Peyer's patch (tissue), 4 donors: ENCODE measurements at regions not wholly inside any gene's neighbourhood (a gene's known extent, or its start where the extent isn't known, plus 50 kb on each side); places are given as distances from the start of the nearest gene placed in this dataset.

ENCODE experiments used
- DNase-seq, 3 donors: peaks; one replicate each; pipeline ENCODE4 v3.0.0-alpha.2; 2017 to 2019
- H3K27ac ChIP-seq, 4 donors: fragments of 200-600 bp; sonication (generic); one replicate each; pipeline ENCODE4 v1.5.1; 2016 to 2019
- H3K27me3 ChIP-seq, 2 donors: fragments of 200-600 bp; sonication (generic); one replicate each; pipeline ENCODE4 v1.5.1; 2019
- H3K36me3 ChIP-seq, 3 donors: fragments of 200-600 bp; sonication (generic); one replicate each; pipeline ENCODE4 v1.5.1; 2016 to 2019
- H3K4me1 ChIP-seq, 4 donors: fragments of 200-600 bp; sonication (generic); one replicate each; pipeline ENCODE4 v1.5.1; 2016 to 2019
- H3K4me3 ChIP-seq, 4 donors: fragments of 200-600 bp; sonication (generic); 1 replicate in 3 of 4; 2 replicates in 1 of 4; pipeline ENCODE4 v1.5.1; 2016 to 2019; ENCODE audit warnings: mild to moderate bottlenecking in 1 of 4
- H3K9me3 ChIP-seq, 4 donors: fragments of 200-600 bp; sonication (generic); one replicate each; pipeline ENCODE4 v1.5.1; 2016 to 2019; ENCODE audit warnings: mild to moderate bottlenecking in 1 of 4
- POLR2A ChIP-seq, 2 donors: fragments of 450-650 bp; IDR thresholded peaks; one replicate each; pipeline ENCODE4 v1.5.1; 2017; ENCODE audit warnings: antibody characterized with exemption in 2 of 2, mild to moderate bottlenecking in 2 of 2, moderate library complexity in 2 of 2
- TF ChIP-seq, protein P1 (sequence below), 6 experiments: fragments of 450-650 bp in 4 of 6; fragments of 200-600 bp in 2 of 6; sonication (generic) in 1 of 6; IDR thresholded peaks; one replicate each; pipeline ENCODE4 v1.5.1; 2017 to 2019; ENCODE audit warnings: antibody characterized with exemption in 6 of 6, mild to moderate bottlenecking in 3 of 6, moderate library complexity in 1 of 6

- no peaks in the 10 kb centered on the region for H3K36me3 ChIP-seq
Observed at GRCh38 chr6:81204731-81205130, 547.8 kb downstream of the TENT5A start.

GRCh38 chr6:81194374-81194773, 558.1 kb downstream of the TENT5A start:
- no peak for DNase-seq
- no peaks in the 10 kb centered on the region for H3K9me3 ChIP-seq
- H3K27ac ChIP-seq, result no peak overlapping the region
- H3K4me1 ChIP-seq, result no peaks in the 10 kb centered on the region
- no peaks in the 10 kb centered on the region for H3K36me3 ChIP-seq
- H3K4me3 ChIP-seq, result no peak overlapping the region
- H3K27me3 ChIP-seq, result no peaks in the 10 kb centered on the region
- TF ChIP-seq POLR2A (IDR thresholded peaks at IDR 0.05), result no peak
- TF ChIP-seq, protein P1, sequence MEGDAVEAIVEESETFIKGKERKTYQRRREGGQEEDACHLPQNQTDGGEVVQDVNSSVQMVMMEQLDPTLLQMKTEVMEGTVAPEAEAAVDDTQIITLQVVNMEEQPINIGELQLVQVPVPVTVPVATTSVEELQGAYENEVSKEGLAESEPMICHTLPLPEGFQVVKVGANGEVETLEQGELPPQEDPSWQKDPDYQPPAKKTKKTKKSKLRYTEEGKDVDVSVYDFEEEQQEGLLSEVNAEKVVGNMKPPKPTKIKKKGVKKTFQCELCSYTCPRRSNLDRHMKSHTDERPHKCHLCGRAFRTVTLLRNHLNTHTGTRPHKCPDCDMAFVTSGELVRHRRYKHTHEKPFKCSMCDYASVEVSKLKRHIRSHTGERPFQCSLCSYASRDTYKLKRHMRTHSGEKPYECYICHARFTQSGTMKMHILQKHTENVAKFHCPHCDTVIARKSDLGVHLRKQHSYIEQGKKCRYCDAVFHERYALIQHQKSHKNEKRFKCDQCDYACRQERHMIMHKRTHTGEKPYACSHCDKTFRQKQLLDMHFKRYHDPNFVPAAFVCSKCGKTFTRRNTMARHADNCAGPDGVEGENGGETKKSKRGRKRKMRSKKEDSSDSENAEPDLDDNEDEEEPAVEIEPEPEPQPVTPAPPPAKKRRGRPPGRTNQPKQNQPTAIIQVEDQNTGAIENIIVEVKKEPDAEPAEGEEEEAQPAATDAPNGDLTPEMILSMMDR (IDR thresholded peaks at IDR 0.05), result no peak

More at GRCh38 chr6:81204731-81205130, 547.8 kb downstream of the TENT5A start:
- DNase-seq, result no peak
- no peaks in the 10 kb centered on the region for H3K27me3 ChIP-seq
- no peak overlapping the region for H3K4me3 ChIP-seq
- no peaks in the 10 kb centered on the region for H3K4me1 ChIP-seq
- H3K9me3 ChIP-seq, result no peaks in the 10 kb centered on the region
- no peak overlapping the region for H3K27ac ChIP-seq
- no peak for TF ChIP-seq POLR2A (IDR thresholded peaks at IDR 0.05)
- TF ChIP-seq, protein P1 (IDR thresholded peaks at IDR 0.05), result no peak

GRCh38 chr6:81172056-81172740, 580.3 kb downstream of the TENT5A start:
- peak overlapping the region in 2 of 4 donors; percentile 0 to 22 for H3K27ac ChIP-seq
- H3K27me3 ChIP-seq, result no peaks in the 10 kb centered on the region
- no peaks in the 10 kb centered on the region for H3K4me1 ChIP-seq
- no peak for TF ChIP-seq POLR2A (IDR thresholded peaks at IDR 0.05)
- TF ChIP-seq, protein P1 (IDR thresholded peaks at IDR 0.05), result no peak
- H3K9me3 ChIP-seq, result no peaks in the 10 kb centered on the region
- peak in 1 of 3 donors; percentile 37 for DNase-seq
- H3K36me3 ChIP-seq, result no peaks in the 10 kb centered on the region
- H3K4me3 ChIP-seq, result no peak overlapping the region

DNA sequence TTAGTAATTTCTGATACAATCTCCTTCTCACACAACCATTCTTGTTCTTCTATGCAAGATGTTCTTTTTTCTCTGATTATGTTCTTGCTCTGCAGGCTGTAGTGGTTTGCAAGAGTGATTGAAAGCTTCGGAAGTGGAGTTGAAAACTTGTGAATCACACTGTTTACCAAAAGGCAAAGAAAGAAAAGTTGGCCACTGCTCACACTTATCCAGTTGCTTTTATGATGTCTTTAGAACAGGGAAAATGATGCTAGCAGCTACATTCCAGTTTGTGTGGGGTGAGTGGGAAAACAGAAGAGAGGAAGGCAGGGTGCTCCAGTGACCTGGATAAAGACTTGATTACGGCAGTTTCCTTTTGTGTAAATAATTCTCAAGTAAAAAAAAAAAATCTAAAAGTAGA, 583.3 kb downstream of the TENT5A start:
- Histone ChIP-seq H3K9me3 (no peaks in the 10 kb centered on the region), H3K4me1 (no peaks in the 10 kb centered on the region), H3K27me3 (no peaks in the 10 kb centered on the region), H3K36me3 (no peaks in the 10 kb centered on the region), H3K27ac (no peak overlapping the region), H3K4me3 (no peak overlapping the region)
- DNase-seq, result no peak
- TF ChIP-seq, protein P1 (IDR thresholded peaks at IDR 0.05), result no peak
- no peak for TF ChIP-seq POLR2A (IDR thresholded peaks at IDR 0.05)

GRCh38 chr6:81166770-81167169, 585.7 kb downstream of the TENT5A start:
- H3K9me3 ChIP-seq, result no peaks in the 10 kb centered on the region
- TF ChIP-seq, protein P1 (IDR thresholded peaks at IDR 0.05), result no peak
- no peak for TF ChIP-seq POLR2A (IDR thresholded peaks at IDR 0.05)
- no peak overlapping the region for H3K4me3 ChIP-seq
- DNase-seq, result no peak
- H3K27ac ChIP-seq, result no peak overlapping the region
- no peaks in the 10 kb centered on the region for H3K36me3 ChIP-seq
- H3K4me1 ChIP-seq, result no peaks in the 10 kb centered on the region
- no peaks in the 10 kb centered on the region for H3K27me3 ChIP-seq
